Tibial nerve (tissue), 4 donors: ENCODE measurements at regions not wholly inside any gene's neighbourhood (a gene's known extent, or its start where the extent isn't known, plus 50 kb on each side); places are given as distances from the start of the nearest gene placed in this dataset.

ENCODE experiments used
- CTCF ChIP-seq, 5 experiments: fragments of 200-600 bp in 3 of 5; fragments of 450-650 bp in 2 of 5; sonication (generic) in 3 of 5; IDR thresholded peaks; one replicate each; pipeline ENCODE4 v1.5.1; 2016 to 2019; ENCODE audit warnings: antibody characterized with exemption in 5 of 5, mild to moderate bottlenecking in 3 of 5, moderate library complexity in 2 of 5
- EP300 ChIP-seq, 2 donors: sonication (generic); formaldehyde crosslinking; IDR thresholded peaks; one replicate each; pipeline ENCODE4 v1.6.1; 2017; ENCODE audit warnings: antibody characterized with exemption in 2 of 2, mild to moderate bottlenecking in 1 of 2
- POLR2A ChIP-seq, 2 donors: fragments of 450-650 bp; IDR thresholded peaks; one replicate each; pipeline ENCODE4 v1.6.1; 2017; ENCODE audit warnings: antibody characterized with exemption in 2 of 2, mild to moderate bottlenecking in 2 of 2, moderate library complexity in 2 of 2

GRCh38 chr5:118578093-118578492, 410.3 kb downstream of the DTWD2 start:
- TF ChIP-seq POLR2A (IDR thresholded peaks at IDR 0.05) (no peak), CTCF (IDR thresholded peaks at IDR 0.05) (no peak), EP300 (IDR thresholded peaks at IDR 0.05) (no peak)
